Esophagus muscularis mucosa (tissue), 4 donors: ENCODE measurements at regions not wholly inside any gene's neighbourhood (a gene's known extent, or its start where the extent isn't known, plus 50 kb on each side); places are given as distances from the start of the nearest gene placed in this dataset.

Experiments used
- DNase-seq: peaks from one replicate; pipeline ENCODE4 v3.0.0-alpha.2; 2017; ENCODE audit errors: extremely low spot score
- H3K27ac ChIP-seq, 4 donors: fragments of 200-600 bp; sonication (generic); replicated peaks in 1 of 4; 1 replicate in 3 of 4; 2 replicates in 1 of 4; pipeline ENCODE4 v1.5.1; 2016 to 2019; ENCODE audit warnings: mild to moderate bottlenecking in 1 of 4
- H3K27me3 ChIP-seq, 4 donors: fragments of 200-600 bp; sonication (generic); one replicate each; pipeline versions ENCODE4 v1.5.1 to v1.6.0; 2016 to 2019
- H3K36me3 ChIP-seq, 4 donors: fragments of 200-600 bp; sonication (generic); one replicate each; pipeline ENCODE4 v1.5.1; 2016 to 2019
- H3K4me1 ChIP-seq, 4 donors: fragments of 200-600 bp; sonication (generic); one replicate each; pipeline ENCODE4 v1.5.1; 2016 to 2019
- H3K4me3 ChIP-seq, 4 donors: fragments of 200-600 bp; sonication (generic); 1 replicate in 2 of 4; 2 replicates in 2 of 4; pipeline ENCODE4 v1.5.1; 2016 to 2019; ENCODE audit warnings: mild to moderate bottlenecking in 4 of 4, moderate library complexity in 1 of 4
- H3K9me3 ChIP-seq, 4 donors: fragments of 200-600 bp; sonication (generic); 1 replicate in 3 of 4; 2 replicates in 1 of 4; pipeline ENCODE4 v1.5.1; 2016 to 2019
- EP300 ChIP-seq: sonication (generic); formaldehyde crosslinking; IDR thresholded peaks from one replicate; pipeline ENCODE4 v1.6.1; 2017; ENCODE audit warnings: antibody characterized with exemption
- POLR2A ChIP-seq: fragments of 450-650 bp; IDR thresholded peaks from one replicate; pipeline ENCODE4 v1.6.1; 2017; ENCODE audit warnings: antibody characterized with exemption, moderate library complexity, mild to moderate bottlenecking, low read depth
- POLR2AphosphoS5 ChIP-seq, 2 donors: sonication (generic); formaldehyde crosslinking; IDR thresholded peaks; one replicate each; pipeline ENCODE4 v1.6.1; 2017; ENCODE audit warnings: antibody characterized with exemption in 2 of 2
- WGBS: methylation state at CpG from one replicate; pipeline ENCODE4 v1.1.5; 2018; 5-methylcytosine and 5-hydroxymethylcytosine counted together
- intact Hi-C: fragments of 100-400 bp; cut with DNase I; formaldehyde crosslinking; loops from one replicate; pipeline ENCODE4 v1.15.1; 2023
- TF ChIP-seq, protein P1 (sequence below), 3 experiments: fragments of 200-600 bp in 2 of 3; fragments of 450-650 bp in 1 of 3; sonication (generic) in 2 of 3; IDR thresholded peaks; one replicate each; pipeline ENCODE4 v1.5.1; 2017 to 2019; ENCODE audit warnings: antibody characterized with exemption in 3 of 3, mild to moderate bottlenecking in 2 of 3, moderate library complexity in 1 of 3

DNA sequence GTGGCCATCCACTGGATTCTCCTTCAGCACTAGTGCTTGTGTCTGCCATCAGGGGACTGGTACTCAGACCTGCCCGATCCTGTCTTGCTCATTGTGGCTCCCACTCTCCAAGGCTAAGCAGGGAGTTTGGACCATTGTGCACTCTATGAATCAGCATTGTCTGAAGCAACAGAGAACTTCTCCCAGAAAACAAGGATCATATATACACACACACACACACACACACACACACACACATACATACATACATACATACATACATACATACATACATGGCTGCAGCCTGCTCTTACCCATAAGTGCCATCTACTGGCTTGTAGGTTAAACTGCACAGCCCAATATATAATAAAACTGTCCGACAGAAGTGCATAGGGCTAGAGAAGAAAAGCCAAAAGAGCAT lies 345.3 kb upstream of the LCORL start:
- no peaks in the 10 kb centered on the region for H3K4me1 ChIP-seq

GRCh38 chr4:18366136-18366535 lies 344.6 kb upstream of the LCORL start:
- Histone ChIP-seq H3K27me3 (no peaks in the 10 kb centered on the region), H3K4me1 (no peaks in the 10 kb centered on the region), H3K36me3 (no peaks in the 10 kb centered on the region), H3K27ac (no peak overlapping the region), H3K9me3 (no peaks in the 10 kb centered on the region), H3K4me3 (no peak overlapping the region)
- intact Hi-C loops = loop anchor here (10.0 kb wide), 1 partner anchor 541 kb away; no protein-coding TSS in a partner anchor
- WGBS = 80% methylated on average over 3 of the region's 3 CpGs
- TF ChIP-seq POLR2AphosphoS5 (IDR thresholded peaks at IDR 0.05) = no peak
- no peak for TF ChIP-seq EP300
- no peak for TF ChIP-seq POLR2A
- TF ChIP-seq, protein P1, sequence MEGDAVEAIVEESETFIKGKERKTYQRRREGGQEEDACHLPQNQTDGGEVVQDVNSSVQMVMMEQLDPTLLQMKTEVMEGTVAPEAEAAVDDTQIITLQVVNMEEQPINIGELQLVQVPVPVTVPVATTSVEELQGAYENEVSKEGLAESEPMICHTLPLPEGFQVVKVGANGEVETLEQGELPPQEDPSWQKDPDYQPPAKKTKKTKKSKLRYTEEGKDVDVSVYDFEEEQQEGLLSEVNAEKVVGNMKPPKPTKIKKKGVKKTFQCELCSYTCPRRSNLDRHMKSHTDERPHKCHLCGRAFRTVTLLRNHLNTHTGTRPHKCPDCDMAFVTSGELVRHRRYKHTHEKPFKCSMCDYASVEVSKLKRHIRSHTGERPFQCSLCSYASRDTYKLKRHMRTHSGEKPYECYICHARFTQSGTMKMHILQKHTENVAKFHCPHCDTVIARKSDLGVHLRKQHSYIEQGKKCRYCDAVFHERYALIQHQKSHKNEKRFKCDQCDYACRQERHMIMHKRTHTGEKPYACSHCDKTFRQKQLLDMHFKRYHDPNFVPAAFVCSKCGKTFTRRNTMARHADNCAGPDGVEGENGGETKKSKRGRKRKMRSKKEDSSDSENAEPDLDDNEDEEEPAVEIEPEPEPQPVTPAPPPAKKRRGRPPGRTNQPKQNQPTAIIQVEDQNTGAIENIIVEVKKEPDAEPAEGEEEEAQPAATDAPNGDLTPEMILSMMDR (IDR thresholded peaks at IDR 0.05) = no peak
- DNase-seq = no peak

More for the DNA sequence above, 345.3 kb upstream of the LCORL start:
- H3K27me3 ChIP-seq = no peaks in the 10 kb centered on the region
- intact Hi-C loops = loop anchor here (10.0 kb wide), 1 partner anchor 542 kb away; no protein-coding TSS in a partner anchor
- no peak for DNase-seq
- no peak overlapping the region for H3K4me3 ChIP-seq
- no peak overlapping the region for H3K27ac ChIP-seq
- WGBS = 59% methylated on average over 2 of the region's 2 CpGs
- no peaks in the 10 kb centered on the region for H3K9me3 ChIP-seq
- no peaks in the 10 kb centered on the region for H3K36me3 ChIP-seq
- TF ChIP-seq, protein P1 (IDR thresholded peaks at IDR 0.05) = peak in 1 of 3 experiments; percentile 35
- no peak for TF ChIP-seq POLR2A
- no peak for TF ChIP-seq EP300
- TF ChIP-seq POLR2AphosphoS5 (IDR thresholded peaks at IDR 0.05) = no peak

DNA sequence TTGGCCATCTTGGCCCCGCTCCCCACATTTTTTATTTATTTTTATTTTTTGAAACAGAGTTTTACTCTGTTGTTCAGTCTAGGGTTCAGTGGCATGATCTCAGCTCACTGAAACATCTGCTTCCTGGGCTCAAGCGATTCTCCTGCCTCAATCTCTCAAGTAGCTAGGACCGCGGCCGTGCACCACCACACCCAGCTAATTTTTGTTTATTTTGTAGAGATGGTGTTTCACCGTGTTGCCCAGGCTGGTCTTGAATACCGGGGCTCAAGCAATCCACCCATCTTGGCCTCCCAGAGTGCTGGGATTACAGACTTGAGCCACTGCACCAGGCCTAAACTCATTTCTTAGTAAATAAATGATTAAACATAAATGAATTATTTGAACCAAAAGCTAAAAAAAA lies 322.0 kb upstream of the LCORL start:
- Histone ChIP-seq H3K27ac (no peak overlapping the region), H3K4me3 (no peak overlapping the region), H3K4me1 (no peaks in the 10 kb centered on the region), H3K9me3 (peaks cover 0 to 6% (median 0%) of the 10 kb centered on the region in 4 donors), H3K27me3 (no peaks in the 10 kb centered on the region), H3K36me3 (no peaks in the 10 kb centered on the region)
- 89% methylated on average over 7 of the region's 7 CpGs for WGBS
- TF ChIP-seq POLR2AphosphoS5 (IDR thresholded peaks at IDR 0.05) (no peak), POLR2A (no peak), EP300 (no peak)
- TF ChIP-seq, protein P1 (IDR thresholded peaks at IDR 0.05) = no peak
- no peak for DNase-seq
- intact Hi-C loops = no loop called here

DNA sequence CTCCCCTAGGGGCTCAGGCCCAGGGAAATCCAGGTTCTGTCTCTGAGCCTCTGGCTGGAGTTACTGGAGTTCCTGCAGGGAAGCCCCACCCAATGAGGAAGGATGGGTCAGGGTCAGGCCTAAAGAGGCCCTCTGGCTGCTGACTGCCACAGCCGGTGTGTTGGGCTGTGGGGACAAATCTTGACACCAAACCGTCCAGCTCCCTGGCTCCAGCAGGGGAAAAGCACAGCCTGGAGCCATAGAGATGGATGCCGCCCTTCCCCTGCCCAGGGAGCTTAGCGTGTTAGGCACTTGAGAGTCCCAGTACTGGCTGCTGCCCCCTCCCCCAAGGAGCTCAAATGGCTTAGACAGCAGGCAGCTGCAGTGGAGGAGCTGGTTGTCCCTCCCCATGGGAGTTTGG lies 321.3 kb upstream of the LCORL start:
- TF ChIP-seq POLR2A = no peak
- intact Hi-C loops = no loop called here
- WGBS = no CpG with 5 or more reads among the region's 4 CpGs

GRCh38 chr4:18321956-18322530 lies 300.5 kb upstream of the LCORL start:
- Histone ChIP-seq H3K4me1 (peaks cover 0 to 9% (median 4%) of the 10 kb centered on the region in 4 donors), H3K27me3 (no peaks in the 10 kb centered on the region), H3K9me3 (no peaks in the 10 kb centered on the region), H3K4me3 (no peak overlapping the region), H3K27ac (no peak overlapping the region), H3K36me3 (no peaks in the 10 kb centered on the region)
- intact Hi-C loops = no loop called here
- 71% methylated on average over 5 of the region's 5 CpGs for WGBS
- no peak for DNase-seq
- TF ChIP-seq POLR2A (no peak), POLR2AphosphoS5 (IDR thresholded peaks at IDR 0.05) (no peak), EP300 (no peak)
- TF ChIP-seq, protein P1 (IDR thresholded peaks at IDR 0.05) = no peak

More for the DNA sequence above, 321.3 kb upstream of the LCORL start:
- Histone ChIP-seq H3K27ac (no peak overlapping the region), H3K36me3 (no peaks in the 10 kb centered on the region), H3K4me1 (no peaks in the 10 kb centered on the region), H3K4me3 (no peak overlapping the region), H3K9me3 (peaks cover 0 to 6% (median 0%) of the 10 kb centered on the region in 4 donors), H3K27me3 (no peaks in the 10 kb centered on the region)
- DNase-seq = no peak
